ENCODE measurements at regions not wholly inside any gene's neighbourhood (a gene's known extent, or its start where the extent isn't known, plus 50 kb on each side); places are given as distances from the start of the nearest gene placed in this dataset.

GRCh38 chr11:134541355-134541754 lies 129.3 kb upstream of the B3GAT1 start:
- TF ChIP-seq CTCF (IDR thresholded peaks at IDR 0.05) (no peak), POLR2A (IDR thresholded peaks at IDR 0.05) (no peak)

Data from body of pancreas (tissue), 4 donors.